ENCODE measurements at regions not wholly inside any gene's neighbourhood (a gene's known extent, or its start where the extent isn't known, plus 50 kb on each side); places are given as distances from the start of the nearest gene placed in this dataset.

DNA sequence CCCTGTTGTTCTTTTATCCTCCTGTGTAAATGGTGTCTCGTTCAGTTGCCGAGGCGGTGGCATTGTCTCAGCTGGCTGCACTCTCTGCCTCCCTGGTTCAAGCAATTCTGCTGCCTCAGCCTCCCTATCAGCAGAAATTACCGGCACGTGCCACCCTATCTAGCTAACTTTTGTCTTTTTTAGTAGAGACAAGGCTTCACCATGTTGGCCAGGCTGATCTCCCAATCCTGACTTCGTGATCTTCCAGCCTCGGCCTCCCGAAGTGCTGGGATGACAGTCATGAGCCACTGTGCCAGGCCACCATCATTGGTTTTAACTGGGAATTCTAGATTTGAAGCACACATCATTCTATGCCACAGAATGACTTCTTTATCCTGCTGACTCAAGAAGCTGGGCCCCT, 175.3 kb upstream of the ALG10B start:
- DNase-seq: no peak

DNA sequence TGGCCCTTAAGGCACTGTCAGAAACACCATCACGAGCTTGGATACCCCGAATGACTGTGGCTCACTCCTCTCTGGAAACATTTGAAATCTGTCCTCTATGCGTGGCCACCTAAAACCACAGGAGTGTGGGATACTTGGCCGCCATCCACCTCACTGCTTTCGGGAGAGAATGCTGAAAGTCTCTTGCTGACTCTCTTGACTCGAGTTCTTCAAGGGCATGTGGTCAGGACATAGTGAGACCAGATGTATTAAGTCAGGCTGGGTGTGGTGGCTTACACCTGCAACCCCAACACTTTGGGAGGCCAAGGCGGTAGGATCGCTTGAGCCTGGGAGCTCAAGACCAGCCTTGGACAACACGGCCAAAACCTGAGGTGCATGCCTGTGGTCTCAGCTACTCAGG, 174.7 kb upstream of the ALG10B start:
- DNase-seq: no peak

- no peak for DNase-seq
Observed at GRCh38 chr12:38142974-38143373, 173.6 kb upstream of the ALG10B start.

GRCh38 chr12:38144049-38144448, 172.5 kb upstream of the ALG10B start:
- DNase-seq: no peak

DNA sequence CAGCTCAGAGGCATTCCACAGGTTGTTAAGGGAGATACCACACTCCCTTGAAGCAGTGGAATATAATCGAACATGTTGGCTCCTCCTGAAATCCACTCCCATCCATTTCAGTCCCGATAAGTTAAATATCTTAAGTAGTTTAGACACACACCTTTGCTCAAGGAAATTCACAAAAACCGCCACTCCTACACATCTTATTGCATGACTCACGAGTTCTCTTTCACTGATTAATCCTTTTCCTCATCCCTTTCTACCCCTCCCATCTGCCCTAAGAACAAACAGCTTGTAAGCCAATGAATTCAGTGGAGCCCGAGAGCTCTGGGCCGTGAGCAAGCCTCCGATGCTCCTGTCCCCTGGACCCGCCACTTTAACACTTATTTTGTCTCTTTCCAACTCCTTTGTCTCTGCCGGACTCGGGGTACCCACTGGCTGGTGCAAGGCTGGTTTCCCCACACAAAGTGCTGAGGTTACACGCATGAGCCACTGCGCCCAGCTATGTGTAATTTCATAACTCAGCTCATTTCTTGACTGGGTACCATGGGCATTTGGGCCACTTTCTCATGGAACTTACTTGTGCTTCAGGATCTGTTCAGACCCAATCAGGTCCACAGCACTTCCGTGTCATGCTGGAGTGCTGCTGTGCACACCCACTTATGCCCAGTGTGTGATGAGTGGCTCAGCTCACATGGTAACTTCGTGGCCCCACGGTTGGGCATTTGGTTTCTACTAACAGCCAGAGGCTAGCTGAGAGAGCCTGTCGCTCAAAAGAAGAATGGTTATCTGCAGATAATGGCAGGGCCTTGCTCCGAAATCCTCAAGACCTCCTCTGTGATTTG, 171.8 kb upstream of the ALG10B start:
- DNase-seq: no peak

DNA sequence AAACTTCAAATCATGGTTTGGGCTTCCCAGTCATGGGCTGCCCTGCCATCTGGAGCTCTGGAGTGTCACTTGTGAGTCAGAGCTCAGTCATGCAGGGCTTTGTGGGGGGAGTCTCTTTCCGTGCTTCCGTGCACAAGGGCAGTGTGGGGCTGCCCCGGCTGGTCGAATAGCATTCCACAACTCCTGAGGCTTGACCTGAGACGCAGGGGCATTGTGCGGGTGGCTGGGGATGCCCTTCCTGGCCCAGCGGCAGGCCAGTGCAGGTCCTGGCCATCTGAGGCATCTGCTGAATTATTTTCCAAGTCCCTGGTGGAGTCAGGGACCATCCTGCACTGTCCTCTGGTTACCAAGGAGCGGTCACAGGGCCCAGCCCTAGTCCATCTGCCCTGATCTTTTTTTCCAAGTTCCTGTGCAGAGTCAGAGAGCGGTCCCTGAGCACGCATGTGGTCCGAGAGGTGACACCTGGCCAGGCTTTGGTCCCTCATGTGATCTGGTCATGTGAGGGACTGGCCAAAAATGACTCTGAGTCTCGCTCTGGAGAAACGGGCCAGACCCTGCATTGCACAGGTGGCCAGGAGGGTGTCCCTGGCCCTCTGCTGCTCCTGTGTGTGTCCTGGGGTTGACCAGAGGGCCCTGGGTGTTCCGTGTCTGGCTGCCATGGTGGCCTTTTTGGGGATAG, 167.0 kb upstream of the ALG10B start:
- no peak for DNase-seq

DNA sequence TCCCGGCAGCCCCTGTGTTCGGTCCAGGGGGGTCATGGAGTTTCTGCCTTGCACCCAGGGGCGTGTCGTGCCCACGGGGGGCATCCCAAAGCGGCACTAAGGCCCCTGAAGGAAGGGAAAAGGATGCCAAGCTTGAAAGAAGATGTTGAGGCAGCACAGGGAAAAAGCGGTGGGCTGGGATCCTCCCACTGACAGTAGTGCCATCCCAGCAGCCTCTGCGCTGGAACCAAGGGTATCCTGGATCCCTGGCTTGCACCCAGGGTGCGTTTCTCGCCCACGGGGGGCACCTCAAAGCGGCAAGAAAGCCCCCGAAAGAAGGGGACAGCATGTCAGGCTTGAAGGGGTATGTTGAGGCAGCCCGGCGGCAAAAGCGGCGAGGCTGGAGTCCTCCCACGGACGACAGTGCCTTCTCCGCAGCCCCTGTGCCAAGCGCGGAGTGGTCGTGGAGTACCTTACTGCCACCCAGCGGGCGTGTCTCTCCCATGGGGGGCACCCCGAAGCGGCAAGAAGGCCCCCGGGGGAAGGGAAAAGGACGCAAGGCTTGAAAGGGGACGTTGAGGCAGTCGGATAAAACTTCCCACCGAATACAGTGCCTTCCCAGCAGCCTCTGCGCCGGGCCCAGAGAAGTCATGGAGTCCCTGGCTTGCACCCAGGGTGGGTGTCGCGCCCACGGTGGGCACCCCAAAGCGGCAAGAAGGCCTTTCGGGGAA, 164.4 kb upstream of the ALG10B start:
- no peak for DNase-seq

- DNase-seq: no peak
Observed at GRCh38 chr12:38152816-38153736, 163.5 kb upstream of the ALG10B start.

DNA sequence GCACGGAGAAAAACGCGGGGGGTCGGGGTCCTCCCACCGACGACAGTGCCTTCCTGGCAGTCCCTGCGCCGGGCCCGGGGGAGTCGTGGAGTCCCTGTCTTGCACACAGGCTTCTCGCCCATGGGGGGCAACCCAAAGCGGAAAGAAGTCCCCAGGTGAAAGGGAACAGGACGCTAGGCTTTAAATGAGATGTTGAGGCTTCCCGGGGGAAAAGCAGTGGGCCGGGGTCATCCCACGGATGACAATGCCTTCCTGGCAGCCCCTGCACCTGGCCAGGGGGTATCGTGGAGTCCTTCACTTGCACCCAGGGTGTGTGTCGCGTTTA, 162.9 kb upstream of the ALG10B start:
- DNase-seq: no peak

- DNase-seq: no peak
Observed at GRCh38 chr12:38154096-38155019, 162.2 kb upstream of the ALG10B start.

DNA sequence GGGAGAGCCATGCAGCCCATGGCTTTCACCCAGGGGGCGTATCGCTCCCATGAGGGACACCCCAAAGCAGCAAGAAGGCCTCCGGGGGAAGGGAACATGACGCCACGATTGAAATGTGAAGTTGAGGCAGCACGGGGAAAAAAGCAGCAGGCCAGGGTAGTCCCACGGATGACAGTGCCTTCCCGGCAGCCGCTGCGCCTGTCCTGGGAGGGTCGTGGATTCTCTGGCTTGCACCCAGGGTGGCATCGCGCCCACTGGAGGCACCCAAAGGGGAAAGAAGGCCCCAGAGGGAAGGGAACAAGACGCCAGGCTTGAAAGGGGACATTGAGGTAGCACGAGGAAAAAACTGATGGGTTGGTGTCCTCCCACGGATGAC, 161.6 kb upstream of the ALG10B start:
- DNase-seq: no peak

GRCh38 chr12:38155526-38156496, 160.8 kb upstream of the ALG10B start:
- DNase-seq: no peak

- no peak for DNase-seq
Observed at GRCh38 chr12:38156497-38157245, 159.9 kb upstream of the ALG10B start.

DNA sequence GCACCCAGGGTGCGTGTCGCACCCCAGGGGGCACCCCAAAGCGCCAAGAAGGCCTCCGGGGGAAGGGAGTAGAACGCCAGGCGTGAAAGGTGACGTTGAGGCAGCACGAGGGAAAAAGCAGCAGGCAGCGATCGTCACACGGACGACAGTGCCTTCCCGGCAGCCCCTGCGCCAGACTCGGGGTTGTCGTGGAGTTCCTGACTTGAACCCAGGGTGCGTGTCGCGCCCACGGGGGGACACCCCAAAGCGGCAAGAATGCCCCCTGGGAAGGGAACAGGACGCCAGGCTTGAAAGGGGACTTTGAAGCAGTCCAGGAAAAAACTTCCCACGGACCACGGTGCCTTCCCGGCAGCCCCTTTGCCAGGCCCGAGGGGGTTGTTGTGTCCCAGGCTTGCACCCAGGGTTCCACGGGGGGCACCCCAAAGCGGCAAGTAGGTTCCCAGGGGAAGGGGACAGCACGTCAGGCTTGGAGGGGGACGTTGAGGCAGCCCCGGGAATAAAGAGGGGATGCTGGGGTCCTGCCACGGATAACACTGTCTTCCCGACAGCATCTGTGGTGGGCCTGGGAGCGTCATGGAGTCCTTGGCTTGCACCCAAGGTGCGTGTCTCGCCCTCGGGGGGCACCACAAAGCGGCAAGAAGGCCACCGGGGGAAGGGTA, 159.2 kb upstream of the ALG10B start:
- no peak for DNase-seq

DNA sequence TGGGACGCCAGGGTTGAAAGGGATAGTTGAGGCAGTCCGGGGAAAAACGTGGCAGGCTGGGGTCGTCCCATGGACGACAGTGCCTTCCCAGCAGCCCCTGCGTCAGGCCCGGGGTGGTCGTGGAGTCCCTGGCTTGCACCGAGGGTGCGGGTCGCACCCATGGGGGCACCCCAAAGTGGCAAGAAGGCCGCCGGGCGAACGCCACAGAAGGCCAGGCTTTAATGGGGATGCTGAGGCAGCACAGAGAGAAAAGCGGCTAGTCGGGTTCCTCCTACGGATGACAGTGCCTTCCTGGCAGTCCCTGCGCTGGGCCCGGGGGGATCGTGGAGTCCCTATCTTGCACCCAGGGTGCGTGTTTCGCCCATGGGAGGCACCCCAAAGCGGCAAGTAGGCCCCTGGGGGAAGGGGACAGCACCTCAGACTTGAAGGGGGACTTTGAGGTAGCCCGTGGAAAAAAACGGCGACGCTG, 158.6 kb upstream of the ALG10B start:
- no peak for DNase-seq

DNA sequence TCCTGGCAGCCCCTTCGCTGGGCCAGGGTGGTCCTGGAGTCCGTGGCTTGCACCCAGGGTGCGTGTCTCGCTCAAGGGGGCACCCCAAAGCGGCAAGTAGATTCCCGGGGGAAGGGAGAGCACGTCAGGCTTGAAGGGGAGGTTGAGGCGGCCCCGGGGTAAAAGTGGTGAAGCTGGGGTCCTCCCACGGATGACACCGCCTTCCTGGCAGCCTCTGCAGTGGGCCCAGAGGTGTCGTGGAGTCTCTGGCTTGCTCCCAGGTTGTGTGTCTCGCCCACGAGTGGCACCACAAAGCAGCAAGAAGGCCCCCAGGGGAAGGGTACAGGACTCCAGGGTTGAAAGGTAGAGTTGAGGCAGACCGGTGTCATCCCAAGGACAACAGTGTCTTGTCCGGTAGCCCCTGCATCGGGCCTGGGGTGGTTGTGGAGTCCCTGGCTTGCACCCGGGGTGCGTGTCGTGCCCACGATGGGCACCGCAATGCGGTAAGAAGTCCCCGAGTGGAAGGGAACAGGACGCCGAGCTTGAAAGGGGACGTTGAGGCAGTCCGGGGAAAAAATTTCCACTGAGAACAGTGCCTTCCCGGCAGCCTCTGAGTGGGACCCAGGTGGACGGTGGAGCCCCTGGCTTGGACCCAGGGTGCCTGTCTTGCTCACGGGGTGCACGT, 158.0 kb upstream of the ALG10B start:
- no peak for DNase-seq

DNA sequence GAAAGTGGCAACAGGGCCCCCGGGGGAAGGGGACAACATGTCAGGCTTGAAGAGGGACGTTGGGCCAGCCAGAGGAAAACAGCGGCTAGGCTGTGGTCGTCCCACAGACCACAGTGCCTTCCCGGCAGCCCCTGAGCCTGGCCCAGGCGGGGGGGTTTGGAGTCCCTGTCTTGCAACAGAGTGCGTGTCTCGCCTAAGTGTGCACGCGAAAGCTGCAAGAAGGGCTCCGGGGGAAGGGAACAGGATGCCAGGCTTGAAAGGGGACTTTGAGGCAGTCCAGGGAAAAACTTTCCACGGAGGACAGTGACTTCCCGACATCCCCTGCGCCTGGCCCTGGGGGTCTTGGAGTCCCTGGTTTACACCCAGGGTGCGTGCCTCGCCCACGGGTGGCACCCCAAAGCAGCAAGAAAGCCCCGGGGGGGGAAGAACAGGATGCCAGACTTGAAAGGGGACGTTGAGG, 157.5 kb upstream of the ALG10B start:
- DNase-seq: no peak

GRCh38 chr12:38159591-38160317, 156.8 kb upstream of the ALG10B start:
- DNase-seq: no peak

Measured in NCI-H1436 (cell line).